SJCRH30 (cell line): ENCODE measurements at regions not wholly inside any gene's neighbourhood (a gene's known extent, or its start where the extent isn't known, plus 50 kb on each side); places are given as distances from the start of the nearest gene placed in this dataset.

ENCODE experiments used
- DNase-seq, 2 experiments: peaks; one replicate each; pipeline ENCODE4 v3.0.0-alpha.2; 2015 to 2020
- H3K27ac ChIP-seq: fragments of 250-450 bp; sonication (Bioruptor Pico); 2 replicates; pipeline ENCODE4 v1.5.1; 2020; ENCODE audit warnings: mild to moderate bottlenecking, moderate library complexity
- H3K27me3 ChIP-seq: fragments of 250-450 bp; sonication (Bioruptor Pico); 2 replicates; pipeline ENCODE4 v1.5.1; 2020; ENCODE audit warnings: mild to moderate bottlenecking, moderate library complexity
- H3K36me3 ChIP-seq: fragments of 250-450 bp; sonication (Bioruptor Pico); 2 replicates; pipeline ENCODE4 v1.5.1; 2020; ENCODE audit warnings: mild to moderate bottlenecking, moderate library complexity
- H3K4me1 ChIP-seq: fragments of 250-450 bp; sonication (Bioruptor Pico); 2 replicates; pipeline ENCODE4 v1.5.1; 2020; ENCODE audit warnings: mild to moderate bottlenecking, moderate library complexity
- H3K4me3 ChIP-seq: fragments of 250-450 bp; sonication (Bioruptor Pico); 2 replicates; pipeline ENCODE4 v1.5.1; 2020; ENCODE audit warnings: mild to moderate bottlenecking, moderate library complexity
- H3K9me3 ChIP-seq: fragments of 250-450 bp; sonication (Bioruptor Pico); replicated peaks from 2 replicates; pipeline ENCODE4 v1.5.1; 2020; ENCODE audit warnings: mild to moderate bottlenecking, moderate library complexity

DNA sequence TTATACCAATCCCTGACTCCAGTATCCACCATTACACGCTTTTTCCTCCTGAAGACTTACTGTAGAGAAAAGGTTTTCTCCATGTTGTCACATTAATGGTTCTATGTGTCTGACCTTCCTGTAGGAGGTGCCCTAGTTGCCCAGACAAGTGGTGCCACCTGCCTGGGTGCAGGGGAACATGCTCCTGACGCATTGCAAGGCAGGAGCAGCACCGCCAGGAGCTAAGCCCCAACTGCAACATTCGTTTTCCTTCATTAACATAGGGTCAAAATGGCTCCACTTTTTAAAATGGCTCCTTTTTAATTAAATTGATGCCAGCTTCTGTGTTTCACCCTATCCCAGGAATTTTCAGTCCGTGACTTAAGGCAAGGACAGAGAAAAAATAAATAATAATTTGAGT, 220.1 kb upstream of the SAMSN1 start:
- H3K36me3 ChIP-seq, result no peaks in the 10 kb centered on the region
- no peak overlapping the region for H3K27ac ChIP-seq
- H3K27me3 ChIP-seq, result no peaks in the 10 kb centered on the region
- H3K9me3 ChIP-seq, result no peaks in the 10 kb centered on the region; the same call in 1 of the 2 replicates
- H3K4me3 ChIP-seq, result no peak overlapping the region
- no peaks in the 10 kb centered on the region for H3K4me1 ChIP-seq
- DNase-seq, result peak; percentile 15 to 17

DNA sequence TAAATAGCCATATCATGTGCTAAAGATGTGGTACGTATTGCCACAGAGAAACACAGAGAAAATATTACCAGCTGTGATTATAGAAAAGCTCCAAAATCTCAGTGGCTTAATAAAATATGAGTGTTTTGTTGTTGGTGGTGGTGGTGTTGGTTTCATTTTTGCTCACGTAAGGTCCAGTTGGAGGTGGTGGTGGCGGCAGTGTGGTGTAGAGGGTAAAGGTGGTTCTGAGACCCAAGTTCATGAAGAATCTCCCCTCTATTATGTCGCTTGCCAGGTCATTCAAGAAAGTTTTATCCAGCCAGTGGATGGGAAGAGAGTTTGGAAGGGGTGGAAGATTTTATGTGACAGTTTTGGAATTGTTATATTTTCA, 217.6 kb upstream of the SAMSN1 start:
- Histone ChIP-seq H3K36me3 (no peaks in the 10 kb centered on the region), H3K9me3 (no peaks in the 10 kb centered on the region; the same call in 1 of the 2 replicates), H3K4me1 (no peaks in the 10 kb centered on the region), H3K4me3 (no peak overlapping the region), H3K27ac (no peak overlapping the region), H3K27me3 (no peaks in the 10 kb centered on the region)
- no peak for DNase-seq

GRCh38 chr21:14762734-14763694, 216.9 kb upstream of the SAMSN1 start:
- no peak overlapping the region for H3K27ac ChIP-seq
- DNase-seq, result no peak
- H3K4me3 ChIP-seq, result no peak overlapping the region
- no peaks in the 10 kb centered on the region for H3K36me3 ChIP-seq
- no peaks in the 10 kb centered on the region for H3K27me3 ChIP-seq
- no peaks in the 10 kb centered on the region; the same call in 1 of the 2 replicates for H3K9me3 ChIP-seq
- no peaks in the 10 kb centered on the region for H3K4me1 ChIP-seq

- Histone ChIP-seq H3K4me3 (no peak overlapping the region), H3K36me3 (no peaks in the 10 kb centered on the region)
Measured at GRCh38 chr21:14762327-14762726, 216.2 kb upstream of the SAMSN1 start.

DNA sequence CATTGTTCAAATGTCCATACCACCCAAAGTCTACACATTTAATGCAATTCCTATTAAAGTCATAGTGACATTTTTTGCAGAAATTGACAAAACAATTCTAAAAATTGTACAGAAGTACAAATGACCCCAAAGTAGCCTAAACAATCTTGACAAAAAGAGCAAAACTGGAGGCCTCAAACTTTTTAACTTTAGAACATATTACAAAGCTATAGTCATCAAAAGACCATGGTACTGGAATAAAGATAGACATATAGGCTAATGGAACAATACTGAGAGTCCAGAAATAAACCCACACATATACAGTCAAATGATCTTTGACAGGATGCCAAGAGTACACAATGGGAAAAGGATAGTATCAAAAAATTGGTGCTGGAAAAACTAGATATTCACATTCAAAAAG, 213.2 kb upstream of the SAMSN1 start:
- DNase-seq, result no peak
- Histone ChIP-seq H3K9me3 (no peaks in the 10 kb centered on the region), H3K36me3 (no peaks in the 10 kb centered on the region), H3K4me3 (no peak overlapping the region), H3K27me3 (no peaks in the 10 kb centered on the region), H3K27ac (no peak overlapping the region), H3K4me1 (no peaks in the 10 kb centered on the region)

More at GRCh38 chr21:14762327-14762726, 216.2 kb upstream of the SAMSN1 start:
- DNase-seq, result no peak
- no peaks in the 10 kb centered on the region; the same call in 1 of the 2 replicates for H3K9me3 ChIP-seq
- H3K4me1 ChIP-seq, result no peaks in the 10 kb centered on the region
- no peak overlapping the region for H3K27ac ChIP-seq
- H3K27me3 ChIP-seq, result no peaks in the 10 kb centered on the region

DNA sequence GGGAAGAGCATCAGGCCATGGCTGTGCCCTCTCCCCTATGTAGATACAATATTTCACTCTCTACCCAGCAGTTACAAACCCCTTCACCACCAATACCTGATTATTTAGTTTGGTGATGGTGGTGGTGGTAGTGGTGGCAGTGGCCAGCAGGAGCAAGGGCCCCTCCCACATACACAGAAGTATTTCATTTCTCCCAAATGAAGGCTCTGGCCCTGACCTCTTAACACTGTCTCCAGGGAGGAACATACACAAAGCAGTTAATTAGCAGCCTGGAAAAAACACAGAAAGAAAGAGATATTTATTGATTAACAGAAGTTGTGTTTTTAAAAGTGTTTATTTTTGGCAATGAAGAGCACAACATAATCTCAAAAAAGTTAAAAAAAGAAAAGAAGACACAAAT, 212.7 kb upstream of the SAMSN1 start:
- no peaks in the 10 kb centered on the region for H3K36me3 ChIP-seq
- no peaks in the 10 kb centered on the region for H3K4me1 ChIP-seq
- H3K9me3 ChIP-seq, result no peaks in the 10 kb centered on the region
- no peak overlapping the region for H3K4me3 ChIP-seq
- DNase-seq, result no peak
- H3K27me3 ChIP-seq, result no peaks in the 10 kb centered on the region
- no peak overlapping the region for H3K27ac ChIP-seq

- no peak overlapping the region for H3K27ac ChIP-seq
Measured at GRCh38 chr21:14757533-14758327, 211.6 kb upstream of the SAMSN1 start.

GRCh38 chr21:14755086-14755485, 209.0 kb upstream of the SAMSN1 start:
- no peak for DNase-seq
- H3K27ac ChIP-seq, result no peak overlapping the region
- no peaks in the 10 kb centered on the region for H3K36me3 ChIP-seq

More at GRCh38 chr21:14757533-14758327, 211.6 kb upstream of the SAMSN1 start:
- H3K4me3 ChIP-seq, result no peak overlapping the region
- H3K27me3 ChIP-seq, result no peaks in the 10 kb centered on the region
- DNase-seq, result no peak
- no peaks in the 10 kb centered on the region for H3K4me1 ChIP-seq
- no peaks in the 10 kb centered on the region for H3K36me3 ChIP-seq
- no peaks in the 10 kb centered on the region for H3K9me3 ChIP-seq

DNA sequence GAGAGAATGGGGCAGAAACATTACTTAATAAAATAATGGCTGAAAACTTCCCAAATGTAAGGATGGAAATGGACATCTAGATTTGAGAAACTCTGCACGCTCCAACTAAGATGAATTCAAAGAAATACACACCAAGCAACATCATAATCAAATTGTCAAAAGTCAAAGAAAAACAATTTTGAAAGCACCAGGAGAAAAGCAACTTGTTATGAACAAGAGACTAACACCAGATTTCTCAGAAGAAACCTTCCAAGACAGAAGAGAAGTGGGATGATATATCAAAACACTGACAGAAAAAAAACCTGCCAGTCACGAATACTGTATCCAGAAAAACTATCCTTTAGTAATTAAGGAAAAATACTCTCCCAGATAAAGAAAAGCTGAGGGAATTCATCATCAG, 208.6 kb upstream of the SAMSN1 start:
- no peaks in the 10 kb centered on the region for H3K9me3 ChIP-seq
- H3K4me3 ChIP-seq, result no peak overlapping the region
- H3K36me3 ChIP-seq, result no peaks in the 10 kb centered on the region
- no peaks in the 10 kb centered on the region for H3K4me1 ChIP-seq
- H3K27me3 ChIP-seq, result no peaks in the 10 kb centered on the region
- no peak overlapping the region for H3K27ac ChIP-seq
- no peak for DNase-seq

More at GRCh38 chr21:14755086-14755485, 209.0 kb upstream of the SAMSN1 start:
- Histone ChIP-seq H3K4me1 (no peaks in the 10 kb centered on the region), H3K4me3 (no peak overlapping the region), H3K9me3 (no peaks in the 10 kb centered on the region), H3K27me3 (no peaks in the 10 kb centered on the region)

- DNase-seq, result no peak
- Histone ChIP-seq H3K27ac (no peak overlapping the region), H3K9me3 (no peaks in the 10 kb centered on the region), H3K36me3 (no peaks in the 10 kb centered on the region), H3K4me1 (no peaks in the 10 kb centered on the region), H3K4me3 (no peak overlapping the region), H3K27me3 (no peaks in the 10 kb centered on the region)
Measured at GRCh38 chr21:14754259-14754604, 208.1 kb upstream of the SAMSN1 start.

- Histone ChIP-seq H3K4me1 (no peaks in the 10 kb centered on the region), H3K4me3 (no peak overlapping the region), H3K9me3 (no peaks in the 10 kb centered on the region), H3K27me3 (no peaks in the 10 kb centered on the region), H3K27ac (no peak overlapping the region), H3K36me3 (no peaks in the 10 kb centered on the region)
- DNase-seq, result no peak
Measured at GRCh38 chr21:14753466-14754258, 207.5 kb upstream of the SAMSN1 start.

- H3K27ac ChIP-seq, result no peak overlapping the region
- DNase-seq, result no peak
- H3K4me1 ChIP-seq, result no peaks in the 10 kb centered on the region
- H3K27me3 ChIP-seq, result no peaks in the 10 kb centered on the region
- H3K4me3 ChIP-seq, result no peak overlapping the region
- no peaks in the 10 kb centered on the region for H3K9me3 ChIP-seq
- H3K36me3 ChIP-seq, result no peaks in the 10 kb centered on the region
Measured at GRCh38 chr21:14753069-14753465, 207.0 kb upstream of the SAMSN1 start.

- Histone ChIP-seq H3K4me3 (no peak overlapping the region), H3K27me3 (no peaks in the 10 kb centered on the region), H3K4me1 (no peaks in the 10 kb centered on the region), H3K27ac (no peak overlapping the region), H3K9me3 (no peaks in the 10 kb centered on the region), H3K36me3 (no peaks in the 10 kb centered on the region)
- DNase-seq, result no peak
Measured at GRCh38 chr21:14752345-14752909, 206.3 kb upstream of the SAMSN1 start.

DNA sequence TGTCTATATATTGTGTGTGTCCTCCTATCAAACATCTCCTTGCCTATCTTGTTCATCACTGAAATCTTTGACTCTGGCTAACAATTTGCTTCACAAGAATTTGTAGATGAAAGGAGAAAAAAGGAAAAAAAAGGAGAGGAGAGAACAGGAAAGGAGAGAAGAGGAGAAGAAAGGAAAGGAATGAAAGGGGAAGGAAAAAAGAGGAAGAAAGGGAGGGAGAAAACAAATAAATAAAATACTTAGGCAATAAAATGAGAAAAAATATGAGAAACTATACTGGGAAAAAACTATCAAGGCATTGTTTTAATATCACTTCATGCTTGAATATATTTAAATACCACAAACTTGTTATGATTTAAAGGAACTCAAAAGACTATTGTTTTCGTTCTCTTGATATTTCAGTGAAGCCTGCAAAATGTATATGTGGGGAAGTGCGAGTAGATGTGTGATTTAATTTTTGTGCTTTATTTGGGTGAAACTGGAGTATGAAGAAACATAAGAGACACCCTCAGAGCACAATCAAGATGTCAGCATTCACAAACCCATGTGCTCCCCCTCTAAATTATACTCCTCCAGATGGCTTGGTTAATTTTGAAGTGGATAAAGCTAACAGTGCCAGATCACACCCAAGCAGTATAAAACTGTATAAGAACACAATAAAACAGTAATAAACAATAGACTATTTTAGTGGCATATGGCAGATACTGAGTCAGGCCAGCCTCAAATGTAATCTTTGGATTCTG, 205.7 kb upstream of the SAMSN1 start:
- no peak for DNase-seq
- Histone ChIP-seq H3K4me3 (no peak overlapping the region), H3K36me3 (no peaks in the 10 kb centered on the region), H3K4me1 (no peaks in the 10 kb centered on the region), H3K27me3 (no peaks in the 10 kb centered on the region), H3K27ac (no peak overlapping the region), H3K9me3 (no peaks in the 10 kb centered on the region)
